ENCODE measurements at regions not wholly inside any gene's neighbourhood (a gene's known extent, or its start where the extent isn't known, plus 50 kb on each side); places are given as distances from the start of the nearest gene placed in this dataset.

DNA sequence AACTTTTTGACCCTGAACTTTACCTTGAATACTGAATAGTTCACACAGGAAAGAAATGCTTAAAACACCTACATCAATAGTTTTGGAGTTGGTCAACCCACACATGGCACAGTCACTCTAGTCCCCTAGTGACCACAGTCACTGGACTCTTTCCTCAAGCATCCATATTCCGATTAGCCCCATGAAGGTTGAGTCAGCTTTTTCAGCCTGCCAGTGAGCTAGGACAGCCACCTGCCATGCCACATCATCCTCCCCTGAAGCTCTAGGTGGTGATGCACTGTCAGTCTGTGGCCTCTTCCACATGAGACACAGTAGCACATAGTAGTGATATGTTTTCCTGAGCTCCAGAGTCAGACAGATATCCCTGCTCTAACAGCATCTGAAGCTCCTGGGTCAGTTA, 537.2 kb downstream of the XPNPEP1 start:
- Histone ChIP-seq H3K9ac (ENCODE audit: low read depth, low read length) (no peak overlapping the region), H4K20me1 (ENCODE audit: insufficient read depth, low read length) (no peaks in the 10 kb centered on the region), H3K4me2 (ENCODE audit: low read depth, low read length) (no peak overlapping the region), H2BK120ac (ENCODE audit: low read depth, low read length) (no peak overlapping the region), H3K36me3 (ENCODE audit: control insufficient read depth, insufficient read depth, low read length) (no peaks in the 10 kb centered on the region), H3K23ac (ENCODE audit: low read depth, low read length) (no peak overlapping the region), H3K56ac (ENCODE audit: extremely low read depth, insufficient read depth, low read length) (no peak overlapping the region), H3K9me1 (ENCODE audit: insufficient read depth, low read length) (no peaks in the 10 kb centered on the region), H4K8ac (ENCODE audit: low read depth in 2 of 2, low read length in 2 of 2) (no peak overlapping the region), H3K27ac (ENCODE audit: insufficient read depth, low read length) (no peak overlapping the region), H3K79me1 (ENCODE audit: low read depth in 1 of 2, low read length in 2 of 2) (no peaks in the 10 kb centered on the region), H3K4me3 (ENCODE audit: insufficient read depth, low read depth, low read length) (no peak overlapping the region), H4K91ac (ENCODE audit: insufficient read depth, low read depth, low read length) (no peak overlapping the region), H4K5ac (ENCODE audit: low read depth, low read length) (no peak overlapping the region), H2BK5ac (ENCODE audit: low read depth, low read length, poor library complexity, severe bottlenecking) (no peak overlapping the region), H3K4ac (ENCODE audit: low read depth, low read length) (no peak overlapping the region), H3K14ac (replicated peaks; ENCODE audit: low read depth, low read length) (no peak overlapping the region), H2AFZ (replicated peaks; ENCODE audit: low read length, poor library complexity) (no peak overlapping the region), H3K9me3 (ENCODE audit: control insufficient read depth, insufficient read depth, low read length) (no peaks in the 10 kb centered on the region), H2BK20ac (ENCODE audit: low read depth, low read length) (no peak overlapping the region), H3K18ac (ENCODE audit: low read depth, low read length) (no peak overlapping the region), H3K4me1 (ENCODE audit: control insufficient read depth, insufficient read depth, low read length) (no peaks in the 10 kb centered on the region), H2AK9ac (replicated peaks; ENCODE audit: low read depth, low read length, poor library complexity) (no peak overlapping the region), H3K27me3 (ENCODE audit: control insufficient read depth, insufficient read depth, low read length) (no peaks in the 10 kb centered on the region; the same call in 1 of the 2 replicates), H2AK5ac (ENCODE audit: low read depth, low read length) (no peak overlapping the region), H2BK15ac (ENCODE audit: low read depth, low read length) (no peak overlapping the region)
- no CpG with 5 or more reads among the region's 1 CpG for WGBS, 2 experiments (ENCODE audit: extremely low coverage in 2 of 2, insufficient read length in 1 of 2)
- in situ Hi-C loops (cut with MboI; ENCODE audit: low sequenced_read_pairs) (no loop called here), dilution Hi-C loops (cut with HindIII; ENCODE audit: low sequenced_read_pairs, unreplicated experiment) (no loop called here), intact Hi-C loops (cut with micrococcal nuclease) (no loop called here)
- no TSS peak for BruUV-seq (replicated peaks)
- DNase-seq (no peak), ATAC-seq (ENCODE audit: low read depth) (no peak)
- ChIA-PET POLR2A (ENCODE audit: unreplicated experiment) (no interaction called here), CTCF (interaction anchor here (1.1 kb wide), 1 partner anchor 9 kb away, joined by 3 read pairs; no protein-coding TSS in a partner anchor)
- TF ChIP-seq POLR2A (IDR thresholded peaks at IDR 0.05; ENCODE audit: low read depth, low read length) (no peak), FOS (IDR thresholded peaks at IDR 0.05; ENCODE audit: low read depth, low read length) (no peak), MAZ (IDR thresholded peaks at IDR 0.05; ENCODE audit: borderline replicate concordance, low read depth, low read length) (no peak), CHD1 (IDR thresholded peaks at IDR 0.05; ENCODE audit: low read depth, low read length) (no peak), RCOR1 (IDR thresholded peaks at IDR 0.05; ENCODE audit: insufficient replicate concordance, low read length) (no peak), NFE2L2 (IDR thresholded peaks at IDR 0.05; ENCODE audit: low read depth, low read length) (no peak), CTCF (conservative IDR thresholded peaks at IDR 0.05; ENCODE audit: low read depth, low read length) (no peak), CEBPB (IDR thresholded peaks at IDR 0.05; ENCODE audit: low read depth, low read length) (no peak), SMC3 (IDR thresholded peaks at IDR 0.05; ENCODE audit: low read depth, low read length) (no peak), MAFK (IDR thresholded peaks at IDR 0.05; ENCODE audit: low read depth, low read length) (no peak), BHLHE40 (IDR thresholded peaks at IDR 0.05; ENCODE audit: low read depth, low read length) (no peak), MXI1 (IDR thresholded peaks at IDR 0.05; ENCODE audit: borderline replicate concordance, low read depth, low read length) (no peak), RFX5 (IDR thresholded peaks at IDR 0.05; ENCODE audit: low read depth, low read length) (no peak), USF2 (IDR thresholded peaks at IDR 0.05; ENCODE audit: low read depth, low read length) (no peak), RAD21 (IDR thresholded peaks at IDR 0.05; ENCODE audit: low read length) (no peak)
- TF ChIP-seq, protein P1, sequence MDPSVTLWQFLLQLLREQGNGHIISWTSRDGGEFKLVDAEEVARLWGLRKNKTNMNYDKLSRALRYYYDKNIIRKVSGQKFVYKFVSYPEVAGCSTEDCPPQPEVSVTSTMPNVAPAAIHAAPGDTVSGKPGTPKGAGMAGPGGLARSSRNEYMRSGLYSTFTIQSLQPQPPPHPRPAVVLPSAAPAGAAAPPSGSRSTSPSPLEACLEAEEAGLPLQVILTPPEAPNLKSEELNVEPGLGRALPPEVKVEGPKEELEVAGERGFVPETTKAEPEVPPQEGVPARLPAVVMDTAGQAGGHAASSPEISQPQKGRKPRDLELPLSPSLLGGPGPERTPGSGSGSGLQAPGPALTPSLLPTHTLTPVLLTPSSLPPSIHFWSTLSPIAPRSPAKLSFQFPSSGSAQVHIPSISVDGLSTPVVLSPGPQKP (IDR thresholded peaks at IDR 0.05; ENCODE audit: borderline replicate concordance, low read depth, low read length) = no peak

All from IMR-90 (cell line).